AG04449 (cell line): ENCODE measurements at regions not wholly inside any gene's neighbourhood (a gene's known extent, or its start where the extent isn't known, plus 50 kb on each side); places are given as distances from the start of the nearest gene placed in this dataset.

Experiments
- CTCF ChIA-PET: fragments of 350-600 bp; formaldehyde crosslinking; extraction: SDS; loops from one replicate; lab custom pipeline; 2021; ENCODE audit warnings: antibody characterized with exemption; lab: Yijun Ruan, JAX
- POLR2A ChIA-PET: fragments of 400-600, 350-600 bp; formaldehyde crosslinking; extraction: SDS; loops from one replicate; lab custom pipeline; 2020; ENCODE audit warnings: antibody characterized with exemption, inconsistent platforms; lab: Yijun Ruan, JAX
- DNase-seq: peaks from one replicate; pipeline ENCODE4 v3.0.0-alpha.2; 2010; ENCODE audit warnings: low read depth, low spot score
- H3K4me3 ChIP-seq: 2 replicates; pipeline ENCODE4 v1.5.1; 2011; ENCODE audit warnings: low read depth, mild to moderate bottlenecking, control low read depth, low read length
- TF ChIP-seq, protein P1 (sequence below): IDR thresholded peaks from one replicate; pipeline ENCODE4 v1.5.1; 2011; ENCODE audit warnings: mild to moderate bottlenecking, moderate library complexity, low read length, control low read depth, inconsistent platforms; ENCODE audit not compliant: insufficient read depth; ENCODE audit errors: missing control alignments

DNA sequence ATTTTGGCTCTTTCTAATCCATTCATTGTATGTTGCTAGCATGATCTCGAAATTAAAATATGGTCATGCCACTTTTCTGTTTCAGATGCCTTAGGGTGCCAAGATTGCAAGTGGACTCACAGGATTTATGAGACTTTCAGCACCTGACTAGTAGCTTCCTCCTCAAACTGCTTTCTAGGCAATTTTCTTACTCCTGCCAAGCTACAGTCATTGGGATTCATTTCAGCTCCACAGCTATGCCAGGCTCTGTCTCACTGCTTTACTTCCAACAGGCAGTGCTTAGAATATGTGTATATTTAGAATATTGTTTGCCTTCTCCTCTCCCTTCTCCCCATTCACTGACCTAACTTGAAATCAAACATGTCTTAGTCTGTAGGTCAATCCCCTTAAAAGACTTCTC lies 681.4 kb downstream of the TENT5A start:
- CTCF ChIA-PET = no interaction called here
- DNase-seq = no peak
- TF ChIP-seq, protein P1, sequence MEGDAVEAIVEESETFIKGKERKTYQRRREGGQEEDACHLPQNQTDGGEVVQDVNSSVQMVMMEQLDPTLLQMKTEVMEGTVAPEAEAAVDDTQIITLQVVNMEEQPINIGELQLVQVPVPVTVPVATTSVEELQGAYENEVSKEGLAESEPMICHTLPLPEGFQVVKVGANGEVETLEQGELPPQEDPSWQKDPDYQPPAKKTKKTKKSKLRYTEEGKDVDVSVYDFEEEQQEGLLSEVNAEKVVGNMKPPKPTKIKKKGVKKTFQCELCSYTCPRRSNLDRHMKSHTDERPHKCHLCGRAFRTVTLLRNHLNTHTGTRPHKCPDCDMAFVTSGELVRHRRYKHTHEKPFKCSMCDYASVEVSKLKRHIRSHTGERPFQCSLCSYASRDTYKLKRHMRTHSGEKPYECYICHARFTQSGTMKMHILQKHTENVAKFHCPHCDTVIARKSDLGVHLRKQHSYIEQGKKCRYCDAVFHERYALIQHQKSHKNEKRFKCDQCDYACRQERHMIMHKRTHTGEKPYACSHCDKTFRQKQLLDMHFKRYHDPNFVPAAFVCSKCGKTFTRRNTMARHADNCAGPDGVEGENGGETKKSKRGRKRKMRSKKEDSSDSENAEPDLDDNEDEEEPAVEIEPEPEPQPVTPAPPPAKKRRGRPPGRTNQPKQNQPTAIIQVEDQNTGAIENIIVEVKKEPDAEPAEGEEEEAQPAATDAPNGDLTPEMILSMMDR = no peak
- POLR2A ChIA-PET = no interaction called here
- H3K4me3 ChIP-seq = no peak overlapping the region

GRCh38 chr6:81067057-81067456 lies 685.4 kb downstream of the TENT5A start:
- ChIA-PET POLR2A (no interaction called here), CTCF (no interaction called here)
- no peak overlapping the region for H3K4me3 ChIP-seq
- peak; percentile 10 for DNase-seq
- TF ChIP-seq, protein P1 = no peak

- no peak overlapping the region for H3K4me3 ChIP-seq
- TF ChIP-seq, protein P1 = no peak
- CTCF ChIA-PET = interaction anchor here (1.4 kb wide), 1 partner anchor 11 kb away, joined by 3 read pairs; no protein-coding TSS in a partner anchor
- POLR2A ChIA-PET = no interaction called here
- no peak for DNase-seq
Observed at GRCh38 chr6:81063891-81064290, 688.6 kb downstream of the TENT5A start.

DNA sequence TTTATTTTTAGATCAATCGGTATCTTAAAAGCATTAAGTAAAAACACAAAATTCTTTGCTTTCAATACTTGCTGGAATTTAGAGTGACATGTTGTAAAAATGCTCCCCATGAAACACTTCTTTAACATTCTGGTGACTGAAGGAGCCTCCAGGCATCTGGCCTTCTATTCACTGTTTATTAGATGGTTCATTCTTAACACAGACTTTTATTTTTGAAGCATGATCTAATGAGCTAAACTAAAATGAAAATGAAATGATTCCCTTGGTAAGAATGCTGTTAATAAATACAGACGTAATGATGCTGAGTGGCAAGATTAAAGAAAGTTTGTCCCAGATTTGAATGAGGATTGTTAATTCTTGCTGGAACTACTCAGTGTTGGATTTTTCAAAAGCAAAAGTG lies 698.4 kb downstream of the TENT5A start:
- CTCF ChIA-PET = interaction anchor here (1.0 kb wide), 1 partner anchor 22 kb away, joined by 3 read pairs; no protein-coding TSS in a partner anchor
- DNase-seq = no peak
- H3K4me3 ChIP-seq = no peak overlapping the region
- TF ChIP-seq, protein P1 = no peak
- POLR2A ChIA-PET = no interaction called here

DNA sequence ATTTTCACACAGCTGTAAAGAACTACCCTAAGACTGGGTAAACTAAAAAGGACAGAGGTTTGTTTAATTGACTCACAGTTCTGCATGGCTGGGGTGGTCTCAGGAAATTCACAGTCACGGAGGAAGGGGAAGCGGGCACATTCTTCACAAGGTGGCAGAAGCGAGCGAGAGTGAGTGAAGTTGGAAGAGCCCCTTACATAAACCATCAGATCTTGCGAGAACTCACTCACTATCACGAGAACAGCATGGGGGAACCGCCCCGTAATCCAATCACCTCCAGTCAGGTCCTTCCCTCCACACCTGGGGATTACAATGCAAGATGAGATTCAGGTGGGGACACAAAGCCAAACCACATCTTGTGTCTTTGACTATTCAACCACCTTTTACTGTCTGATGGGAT lies 700.5 kb downstream of the TENT5A start:
- TF ChIP-seq, protein P1 = no peak
- CTCF ChIA-PET = no interaction called here

GRCh38 chr6:81049425-81050042 lies 702.9 kb downstream of the TENT5A start:
- peak; percentile 3 for DNase-seq
- CTCF ChIA-PET = interaction anchor here (1.1 kb wide), 1 partner anchor 19 kb away, joined by 3 read pairs; no protein-coding TSS in a partner anchor
- TF ChIP-seq, protein P1 = no peak
- no peak overlapping the region for H3K4me3 ChIP-seq
- POLR2A ChIA-PET = no interaction called here

More for the DNA sequence above, 700.5 kb downstream of the TENT5A start:
- H3K4me3 ChIP-seq = no peak overlapping the region
- no peak for DNase-seq
- POLR2A ChIA-PET = no interaction called here
